Glutamatergic neuron (in vitro differentiated cells): ENCODE measurements at regions not wholly inside any gene's neighbourhood (a gene's known extent, or its start where the extent isn't known, plus 50 kb on each side); places are given as distances from the start of the nearest gene placed in this dataset.

Source experiments
- DNase-seq: peaks from one replicate; pipeline ENCODE4 v3.0.0; 2022
- H3K27ac Mint-ChIP-seq: one replicate; pipeline ENCODE4 v1.8.0; 2020; ENCODE audit warnings: mild to moderate bottlenecking, mixed read lengths, inconsistent platforms; ENCODE audit not compliant: unreplicated experiment
- H3K27me3 Mint-ChIP-seq: one replicate; pipeline ENCODE4 v1.8.0; 2020; ENCODE audit warnings: mild to moderate bottlenecking, moderate library complexity, mixed read lengths, inconsistent platforms; ENCODE audit not compliant: unreplicated experiment
- H3K36me3 Mint-ChIP-seq: one replicate; pipeline ENCODE4 v1.8.0; 2020; ENCODE audit warnings: mild to moderate bottlenecking, mixed read lengths, inconsistent platforms; ENCODE audit not compliant: unreplicated experiment
- H3K4me1 Mint-ChIP-seq: one replicate; pipeline ENCODE4 v1.8.0; 2020; ENCODE audit warnings: mild to moderate bottlenecking, low read depth, mixed read lengths, inconsistent platforms; ENCODE audit not compliant: unreplicated experiment
- H3K4me3 Mint-ChIP-seq: one replicate; pipeline ENCODE4 v1.8.0; 2020; ENCODE audit warnings: mild to moderate bottlenecking, mixed read lengths, inconsistent platforms; ENCODE audit not compliant: unreplicated experiment
- H3K9me3 Mint-ChIP-seq: one replicate; pipeline ENCODE4 v1.8.0; 2020; ENCODE audit warnings: mild to moderate bottlenecking, moderate library complexity, mixed read lengths, inconsistent platforms; ENCODE audit not compliant: unreplicated experiment
- TF ChIP-seq, protein P1 (sequence below): fragments of 200-600 bp; sonication (generic); IDR thresholded peaks from one replicate; pipeline ENCODE4 v1.5.0; 2021; ENCODE audit not compliant: partially characterized antibody, unreplicated experiment

DNA sequence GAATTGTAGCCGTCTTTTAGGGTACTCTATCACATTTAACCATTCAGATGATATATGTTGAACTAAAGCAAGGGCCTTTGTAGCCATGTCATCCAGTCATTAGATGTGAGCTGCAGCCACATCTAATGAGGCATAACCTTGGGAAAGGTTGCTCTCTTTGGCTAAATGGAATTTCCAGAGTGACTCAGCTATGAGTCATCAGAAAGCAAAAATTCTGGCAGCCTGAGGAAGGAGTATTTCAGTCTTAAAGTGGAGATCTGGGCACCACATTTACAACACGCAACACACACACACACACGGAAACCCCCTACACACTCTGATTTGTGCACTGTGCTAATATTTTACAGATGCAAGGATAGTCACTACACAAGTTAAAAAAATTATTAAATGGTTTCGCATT is 176.9 kb upstream of the ZWINT start:
- H3K36me3 Mint-ChIP-seq, result no peaks in the 10 kb centered on the region
- no peak overlapping the region for H3K4me3 Mint-ChIP-seq
- H3K27ac Mint-ChIP-seq, result no peak overlapping the region
- no peaks in the 10 kb centered on the region for H3K9me3 Mint-ChIP-seq
- H3K4me1 Mint-ChIP-seq, result no peaks in the 10 kb centered on the region
- DNase-seq, result no peak
- no peaks in the 10 kb centered on the region for H3K27me3 Mint-ChIP-seq
- TF ChIP-seq, protein P1, sequence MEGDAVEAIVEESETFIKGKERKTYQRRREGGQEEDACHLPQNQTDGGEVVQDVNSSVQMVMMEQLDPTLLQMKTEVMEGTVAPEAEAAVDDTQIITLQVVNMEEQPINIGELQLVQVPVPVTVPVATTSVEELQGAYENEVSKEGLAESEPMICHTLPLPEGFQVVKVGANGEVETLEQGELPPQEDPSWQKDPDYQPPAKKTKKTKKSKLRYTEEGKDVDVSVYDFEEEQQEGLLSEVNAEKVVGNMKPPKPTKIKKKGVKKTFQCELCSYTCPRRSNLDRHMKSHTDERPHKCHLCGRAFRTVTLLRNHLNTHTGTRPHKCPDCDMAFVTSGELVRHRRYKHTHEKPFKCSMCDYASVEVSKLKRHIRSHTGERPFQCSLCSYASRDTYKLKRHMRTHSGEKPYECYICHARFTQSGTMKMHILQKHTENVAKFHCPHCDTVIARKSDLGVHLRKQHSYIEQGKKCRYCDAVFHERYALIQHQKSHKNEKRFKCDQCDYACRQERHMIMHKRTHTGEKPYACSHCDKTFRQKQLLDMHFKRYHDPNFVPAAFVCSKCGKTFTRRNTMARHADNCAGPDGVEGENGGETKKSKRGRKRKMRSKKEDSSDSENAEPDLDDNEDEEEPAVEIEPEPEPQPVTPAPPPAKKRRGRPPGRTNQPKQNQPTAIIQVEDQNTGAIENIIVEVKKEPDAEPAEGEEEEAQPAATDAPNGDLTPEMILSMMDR, result no peak

DNA sequence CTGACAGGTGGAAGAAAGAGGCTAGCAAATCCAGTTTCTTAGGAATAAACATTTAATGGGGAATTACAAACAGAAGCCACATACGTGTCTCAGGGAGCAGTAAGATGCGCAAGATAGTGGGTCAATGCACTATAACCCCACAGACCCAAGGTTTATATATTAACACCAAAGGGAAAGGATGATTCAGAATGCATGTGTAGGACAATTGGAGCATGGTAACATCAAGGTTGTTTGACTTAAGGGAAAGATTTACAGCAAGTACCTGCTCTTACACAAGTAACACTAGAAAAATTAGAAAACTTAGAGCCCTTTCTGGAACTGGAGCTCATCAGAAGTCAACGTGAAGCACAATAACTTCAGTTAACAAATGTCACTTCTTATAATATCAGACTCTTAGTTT is 161.1 kb upstream of the ZWINT start:
- H3K9me3 Mint-ChIP-seq, result no peaks in the 10 kb centered on the region
- no peak for DNase-seq
- H3K27me3 Mint-ChIP-seq, result no peaks in the 10 kb centered on the region
- no peak overlapping the region for H3K4me3 Mint-ChIP-seq
- TF ChIP-seq, protein P1, result no peak
- H3K36me3 Mint-ChIP-seq, result no peaks in the 10 kb centered on the region
- no peak overlapping the region for H3K27ac Mint-ChIP-seq
- peaks cover 5% of the 10 kb centered on the region for H3K4me1 Mint-ChIP-seq

DNA sequence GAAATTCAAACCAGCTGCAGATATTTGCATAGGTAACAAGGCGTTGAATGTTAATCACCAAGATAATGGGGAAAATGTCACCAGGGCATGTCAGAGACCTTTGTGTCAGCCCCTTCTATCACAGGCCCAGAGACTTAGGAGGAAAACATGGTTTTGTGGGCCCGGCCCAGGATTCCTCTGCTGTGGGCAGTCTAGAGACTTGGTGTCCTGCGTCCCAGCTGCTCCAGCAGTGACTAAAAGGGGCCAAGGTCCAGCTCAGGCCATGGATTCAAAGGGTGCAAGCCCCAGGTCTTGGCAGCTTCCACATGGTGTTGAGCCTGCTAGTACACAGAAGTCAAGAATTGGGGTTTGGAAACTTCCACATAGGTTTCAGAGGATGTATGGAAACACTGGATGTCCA is 147.5 kb upstream of the ZWINT start:
- peaks cover 16% of the 10 kb centered on the region for H3K4me1 Mint-ChIP-seq
- no peak overlapping the region for H3K27ac Mint-ChIP-seq
- H3K27me3 Mint-ChIP-seq, result no peaks in the 10 kb centered on the region
- no peak overlapping the region for H3K4me3 Mint-ChIP-seq
- no peaks in the 10 kb centered on the region for H3K9me3 Mint-ChIP-seq
- DNase-seq, result no peak
- peaks cover 6% of the 10 kb centered on the region for H3K36me3 Mint-ChIP-seq
- TF ChIP-seq, protein P1, result no peak

DNA sequence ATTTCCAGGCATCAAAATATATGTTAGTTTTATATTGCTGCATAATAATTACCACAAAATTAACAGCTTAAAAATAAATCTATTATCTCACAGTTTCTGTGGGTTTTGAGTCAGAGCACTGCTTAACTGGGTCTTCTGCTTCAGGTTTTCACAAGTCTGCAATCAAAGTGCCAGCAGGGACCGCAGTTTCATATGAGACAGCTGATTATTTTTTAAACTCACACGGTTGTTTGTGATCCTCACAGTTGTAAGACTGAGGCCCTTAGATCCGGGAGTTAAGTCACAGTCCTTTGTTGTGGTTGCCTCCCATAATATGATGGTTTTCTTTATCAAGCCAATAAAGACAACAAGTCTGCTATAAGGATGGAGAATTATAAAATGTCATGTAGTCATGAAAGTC is 146.0 kb upstream of the ZWINT start:
- peaks cover 6% of the 10 kb centered on the region for H3K36me3 Mint-ChIP-seq
- TF ChIP-seq, protein P1, result no peak
- no peak overlapping the region for H3K27ac Mint-ChIP-seq
- DNase-seq, result no peak
- no peaks in the 10 kb centered on the region for H3K9me3 Mint-ChIP-seq
- no peak overlapping the region for H3K4me3 Mint-ChIP-seq
- peaks cover 13% of the 10 kb centered on the region for H3K4me1 Mint-ChIP-seq
- H3K27me3 Mint-ChIP-seq, result no peaks in the 10 kb centered on the region

DNA sequence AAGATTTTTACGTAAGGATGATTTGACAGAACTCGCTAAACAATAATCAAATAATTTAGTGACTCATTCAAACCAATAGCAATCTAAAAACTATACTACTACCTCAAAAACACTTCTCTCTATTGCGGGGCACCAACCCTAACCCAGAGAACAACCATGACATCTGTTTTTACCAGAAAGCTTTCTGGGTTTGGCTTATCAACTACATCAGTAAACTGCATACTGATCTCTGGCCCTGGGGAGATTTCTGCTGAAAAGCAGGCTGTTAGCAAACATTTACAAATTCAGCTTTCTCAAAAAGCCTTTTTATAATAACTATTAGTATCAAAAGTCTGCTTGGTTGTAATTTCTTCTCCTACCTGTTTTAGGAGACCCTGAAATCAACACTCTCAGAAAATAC is 144.5 kb upstream of the ZWINT start:
- TF ChIP-seq, protein P1, result no peak
- no peaks in the 10 kb centered on the region for H3K27me3 Mint-ChIP-seq
- peaks cover 13% of the 10 kb centered on the region for H3K4me1 Mint-ChIP-seq
- H3K4me3 Mint-ChIP-seq, result no peak overlapping the region
- DNase-seq, result no peak
- no peaks in the 10 kb centered on the region for H3K9me3 Mint-ChIP-seq
- H3K27ac Mint-ChIP-seq, result peak overlapping the region; percentile 19
- H3K36me3 Mint-ChIP-seq, result peaks cover 6% of the 10 kb centered on the region
